Endothelial cell of umbilical vein (primary cell): ENCODE measurements at regions not wholly inside any gene's neighbourhood (a gene's known extent, or its start where the extent isn't known, plus 50 kb on each side); places are given as distances from the start of the nearest gene placed in this dataset.

Source experiments
- BruUV-seq: library from RNA; stranded (reverse); fragments of 400-500 nt; replicated peaks from 2 replicates; lab custom pipeline; 2021; lab: Mats Ljungman, UMichigan
- CTCF ChIA-PET: fragments of 300-600, 350-600 bp; sonication (Branson Sonifier 250); formaldehyde crosslinking; loops from one replicate; lab custom pipeline; 2021; ENCODE audit warnings: antibody characterized with exemption, inconsistent platforms; lab: Charles Lee
- POLR2A ChIA-PET: fragments of 300-600, 350-600 bp; sonication (Branson Sonifier 250); formaldehyde crosslinking; loops from one replicate; lab custom pipeline; 2021; ENCODE audit warnings: antibody characterized with exemption, inconsistent platforms; lab: Charles Lee
- DNase-seq: peaks from one replicate; pipeline ENCODE4 v3.0.0-alpha.2; 2011; ENCODE audit warnings: low read depth, low spot score
- FAIRE-seq: peaks from 2 replicates; lab custom pipeline; 2011; peaks lifted over from hg19 to GRCh38; lab: Jason Lieb, UNC
- H2AFZ ChIP-seq: 2 replicates; pipeline ENCODE4 v1.6.0; 2012; ENCODE audit warnings: low read depth, low read length, control low read depth, inconsistent platforms
- H3K27ac ChIP-seq: 2 replicates; pipeline ENCODE4 v1.5.1; 2011; ENCODE audit warnings: low read depth, mild to moderate bottlenecking, control low read depth, low read length, moderate library complexity; ENCODE audit not compliant: insufficient read depth
- H3K27me3 ChIP-seq, 2 experiments: 2 replicates each; pipeline versions ENCODE4 v1.6.0 to v1.6.1; 2011; ENCODE audit warnings: low read length in 2 of 2, mixed read lengths in 1 of 2; ENCODE audit not compliant: control insufficient read depth in 2 of 2, insufficient read depth in 2 of 2
- H3K36me3 ChIP-seq, 2 experiments: 2 replicates in 1 of 2; 3 replicates in 1 of 2; pipeline ENCODE4 v1.5.1; 2011; ENCODE audit warnings: low read length in 2 of 2, mild to moderate bottlenecking in 1 of 2, moderate library complexity in 1 of 2; ENCODE audit not compliant: control insufficient read depth in 2 of 2, insufficient read depth in 2 of 2; ENCODE audit errors: extremely low read depth in 1 of 2
- H3K4me1 ChIP-seq: 3 replicates; pipeline ENCODE4 v1.5.1; 2011; ENCODE audit warnings: mild to moderate bottlenecking, low read length; ENCODE audit not compliant: control insufficient read depth, insufficient read depth; ENCODE audit errors: extremely low read depth
- H3K4me2 ChIP-seq: 2 replicates; pipeline ENCODE4 v1.6.1; 2011; ENCODE audit warnings: low read length, control low read depth, mixed read lengths; ENCODE audit not compliant: insufficient read depth
- H3K4me3 ChIP-seq, 3 experiments: fragments of 200-600 bp in 1 of 3; sonication (generic), shearing (Covaris generic) in 1 of 3; replicated peaks in 1 of 3; 2 replicates each; pipeline ENCODE4 v1.5.1; 2011 to 2016; ENCODE audit warnings: control low read depth in 3 of 3, low read length in 3 of 3, mild to moderate bottlenecking in 2 of 3, inconsistent platforms in 1 of 3, low read depth in 1 of 3, moderate library complexity in 1 of 3; ENCODE audit not compliant: insufficient read depth in 1 of 3
- H3K79me2 ChIP-seq: 2 replicates; pipeline ENCODE4 v1.6.0; 2012; ENCODE audit warnings: low read length, inconsistent platforms; ENCODE audit not compliant: control insufficient read depth, insufficient read depth
- H3K9ac ChIP-seq: replicated peaks from 2 replicates; pipeline ENCODE3; 2011; ENCODE audit warnings: low read length, control low read depth; ENCODE audit not compliant: insufficient read depth; ENCODE audit errors: extremely low read depth
- H3K9me1 ChIP-seq: replicated peaks from 3 replicates; pipeline ENCODE4 v1.6.0; 2011; ENCODE audit warnings: mild to moderate bottlenecking, low read length; ENCODE audit not compliant: control insufficient read depth, insufficient read depth; ENCODE audit errors: extremely low read depth
- H3K9me3 ChIP-seq: replicated peaks from 2 replicates; pipeline ENCODE4 v1.5.1; 2012; ENCODE audit warnings: low read length, inconsistent platforms; ENCODE audit not compliant: control insufficient read depth, insufficient read depth
- H4K20me1 ChIP-seq: replicated peaks from 2 replicates; pipeline ENCODE3; 2011; ENCODE audit warnings: mild to moderate bottlenecking, low read length; ENCODE audit not compliant: control insufficient read depth, insufficient read depth; ENCODE audit errors: extremely low read depth
- EZH2 ChIP-seq: IDR thresholded peaks from 2 replicates; pipeline ENCODE4 v1.6.1; 2012; ENCODE audit warnings: borderline replicate concordance, low read depth, mild to moderate bottlenecking, moderate library complexity, low read length, inconsistent platforms; ENCODE audit not compliant: severe bottlenecking
- FOS ChIP-seq: IDR thresholded peaks from 2 replicates; pipeline ENCODE4 v1.6.1; 2011; ENCODE audit warnings: mild to moderate bottlenecking, low read length, moderate library complexity, borderline replicate concordance; ENCODE audit not compliant: insufficient read depth
- GATA2 ChIP-seq: IDR thresholded peaks from 2 replicates; pipeline ENCODE4 v1.7.0; 2011; ENCODE audit warnings: low read depth, mild to moderate bottlenecking, moderate library complexity, mixed read lengths, low read length; ENCODE audit not compliant: insufficient read length, insufficient read depth
- JUN ChIP-seq: IDR thresholded peaks from 2 replicates; pipeline ENCODE4 v1.6.1; 2011; ENCODE audit warnings: borderline replicate concordance, low read depth; ENCODE audit not compliant: insufficient read length, insufficient read depth
- MYC ChIP-seq: IDR thresholded peaks from one replicate; pipeline ENCODE4 v1.6.1; 2011; ENCODE audit warnings: mild to moderate bottlenecking, low read depth, low read length
- POLR2A ChIP-seq: IDR thresholded peaks from 2 replicates; pipeline ENCODE4 v1.6.1; 2012; ENCODE audit warnings: low read depth, mild to moderate bottlenecking, control low read depth, low read length
- POLR2AphosphoS5 ChIP-seq: IDR thresholded peaks from 2 replicates; pipeline ENCODE4 v1.6.1; 2012; ENCODE audit warnings: low read depth, mild to moderate bottlenecking, control low read depth, low read length, moderate library complexity; ENCODE audit not compliant: insufficient read depth
- dilution Hi-C: fragments of 300-500 bp; cut with MboI; formaldehyde crosslinking; loops from one replicate; pipeline ENCODE4 v1.15.0; 2019; ENCODE audit warnings: low sequenced_read_pairs; ENCODE audit not compliant: extremely low pct_ligation_motif_present
- intact Hi-C: fragments of 100-400 bp; cut with micrococcal nuclease; formaldehyde crosslinking; loops from one replicate; pipeline ENCODE4 v1.10.0; 2022
- TF ChIP-seq, protein P1 (sequence below), 2 donors: IDR thresholded peaks; 1 replicate in 1 of 2; 2 replicates in 1 of 2; pipeline ENCODE4 v1.5.1; 2011; ENCODE audit warnings: low read length in 2 of 2, mild to moderate bottlenecking in 2 of 2, moderate library complexity in 2 of 2, control low read depth in 1 of 2, inconsistent platforms in 1 of 2, low read depth in 1 of 2; ENCODE audit not compliant: insufficient read depth in 1 of 2; ENCODE audit errors: extremely low read depth in 1 of 2
- TF ChIP-seq, protein P2 (sequence below): IDR thresholded peaks from 2 replicates; pipeline ENCODE4 v1.6.1; 2011; ENCODE audit not compliant: insufficient read depth, insufficient read length

- TF ChIP-seq GATA2 (no peak), EZH2 (no peak), POLR2AphosphoS5 (no peak), JUN (no peak), FOS (no peak), POLR2A (no peak), MYC (no peak)
- TF ChIP-seq, protein P1, sequence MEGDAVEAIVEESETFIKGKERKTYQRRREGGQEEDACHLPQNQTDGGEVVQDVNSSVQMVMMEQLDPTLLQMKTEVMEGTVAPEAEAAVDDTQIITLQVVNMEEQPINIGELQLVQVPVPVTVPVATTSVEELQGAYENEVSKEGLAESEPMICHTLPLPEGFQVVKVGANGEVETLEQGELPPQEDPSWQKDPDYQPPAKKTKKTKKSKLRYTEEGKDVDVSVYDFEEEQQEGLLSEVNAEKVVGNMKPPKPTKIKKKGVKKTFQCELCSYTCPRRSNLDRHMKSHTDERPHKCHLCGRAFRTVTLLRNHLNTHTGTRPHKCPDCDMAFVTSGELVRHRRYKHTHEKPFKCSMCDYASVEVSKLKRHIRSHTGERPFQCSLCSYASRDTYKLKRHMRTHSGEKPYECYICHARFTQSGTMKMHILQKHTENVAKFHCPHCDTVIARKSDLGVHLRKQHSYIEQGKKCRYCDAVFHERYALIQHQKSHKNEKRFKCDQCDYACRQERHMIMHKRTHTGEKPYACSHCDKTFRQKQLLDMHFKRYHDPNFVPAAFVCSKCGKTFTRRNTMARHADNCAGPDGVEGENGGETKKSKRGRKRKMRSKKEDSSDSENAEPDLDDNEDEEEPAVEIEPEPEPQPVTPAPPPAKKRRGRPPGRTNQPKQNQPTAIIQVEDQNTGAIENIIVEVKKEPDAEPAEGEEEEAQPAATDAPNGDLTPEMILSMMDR (IDR thresholded peaks at IDR 0.05; ENCODE audit: extremely low read depth in 1 of 2, insufficient read depth in 1 of 2, low read depth in 1 of 2, low read length in 2 of 2): no peak
- TF ChIP-seq, protein P2, sequence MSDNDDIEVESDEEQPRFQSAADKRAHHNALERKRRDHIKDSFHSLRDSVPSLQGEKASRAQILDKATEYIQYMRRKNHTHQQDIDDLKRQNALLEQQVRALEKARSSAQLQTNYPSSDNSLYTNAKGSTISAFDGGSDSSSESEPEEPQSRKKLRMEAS: no peak
- DNase-seq (no peak), FAIRE-seq (no peak)
- POLR2A ChIA-PET: no interaction called here
- intact Hi-C loops (no loop called here), dilution Hi-C loops (no loop called here)
- H4K20me1 ChIP-seq: no peaks in the 10 kb centered on the region
- no peaks in the 10 kb centered on the region for H3K9me3 ChIP-seq
- no TSS peak for BruUV-seq
- H3K27me3 ChIP-seq: no peaks in the 10 kb centered on the region
- H3K36me3 ChIP-seq: no peaks in the 10 kb centered on the region
- no peaks in the 10 kb centered on the region for H3K9me1 ChIP-seq
- no peaks in the 10 kb centered on the region for H3K79me2 ChIP-seq
- H3K27ac ChIP-seq: no peak overlapping the region
- H3K4me1 ChIP-seq: no peaks in the 10 kb centered on the region
- no peak overlapping the region for H2AFZ ChIP-seq
- no peak overlapping the region for H3K4me3 ChIP-seq
- H3K9ac ChIP-seq: no peak overlapping the region
- CTCF ChIA-PET: no interaction called here
- no peak overlapping the region for H3K4me2 ChIP-seq
These were observed 98.1 kb upstream of the COL21A1 start for GRCh38 chr6:56345376-56345995.
